GM19455 (cell line): ENCODE measurements at regions not wholly inside any gene's neighbourhood (a gene's known extent, or its start where the extent isn't known, plus 50 kb on each side); places are given as distances from the start of the nearest gene placed in this dataset.
A peak's percentile ranks its signal among the peaks of the same experiment; 100 is the strongest.

Source experiments
- ATAC-seq: cut with Tn5 transposase; IDR thresholded peaks from one replicate; pipeline ENCODE4 v1.9.1; 2021; ENCODE audit not compliant: unreplicated experiment

DNA sequence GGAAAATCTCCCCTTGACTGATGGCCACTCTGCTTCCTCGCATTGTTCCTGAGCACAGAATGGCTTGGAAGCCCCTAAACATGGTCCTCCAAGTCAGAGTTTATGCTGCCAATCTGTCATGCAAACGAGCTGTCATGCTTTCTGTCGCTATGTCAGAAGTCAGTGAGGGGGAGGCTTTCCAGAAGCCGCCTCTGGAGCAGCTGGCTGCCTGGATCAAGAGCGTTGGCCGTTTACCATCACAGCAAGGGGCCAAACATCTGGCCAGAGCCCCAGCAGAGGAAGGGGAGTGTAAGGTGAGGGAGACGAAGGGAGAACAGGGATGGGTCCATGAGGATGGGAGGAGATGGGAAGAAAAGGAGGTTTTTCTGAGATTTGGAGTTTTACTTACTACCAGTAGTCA is 372.6 kb upstream of the NR2F2 start:
- no peak for ATAC-seq

DNA sequence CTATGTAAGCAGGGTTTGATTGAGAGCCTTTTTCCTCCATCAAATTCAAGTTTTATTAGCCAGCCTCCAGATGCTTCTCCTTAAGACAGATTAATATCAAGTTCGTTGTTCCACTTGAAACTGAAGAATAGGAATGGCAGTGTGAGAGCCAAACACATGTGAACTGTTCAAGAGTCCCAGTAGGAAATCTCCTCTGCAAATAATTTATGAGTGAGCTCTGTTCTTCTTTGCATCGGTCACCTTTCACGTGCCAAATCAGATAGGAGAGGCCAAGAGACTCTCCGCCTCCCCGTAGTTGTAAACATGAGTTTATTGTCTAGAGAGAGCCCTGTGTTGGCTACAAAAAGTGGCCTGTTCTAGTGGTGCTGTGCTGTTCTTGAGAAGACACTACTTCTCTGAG is 372.1 kb upstream of the NR2F2 start:
- no peak for ATAC-seq

DNA sequence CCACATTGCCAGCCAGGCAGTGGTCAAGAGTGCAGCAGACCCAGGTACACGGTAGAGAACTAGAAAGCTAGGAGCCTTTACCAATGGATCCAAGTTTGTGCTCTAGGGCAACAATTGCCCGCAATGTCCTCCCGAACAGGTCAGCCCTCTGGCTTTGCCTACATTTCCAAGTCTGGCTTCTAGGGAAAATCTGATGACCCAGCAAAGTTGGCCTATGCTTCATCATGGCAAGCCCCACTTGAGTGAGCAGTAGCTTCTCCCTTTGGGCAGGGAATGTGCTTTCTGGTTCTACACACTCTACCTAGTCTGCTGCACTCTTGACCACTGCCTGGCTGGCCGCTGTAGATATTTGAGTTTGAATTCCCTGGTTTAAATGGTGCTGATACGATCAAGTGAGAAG is 361.6 kb upstream of the NR2F2 start:
- no peak for ATAC-seq

DNA sequence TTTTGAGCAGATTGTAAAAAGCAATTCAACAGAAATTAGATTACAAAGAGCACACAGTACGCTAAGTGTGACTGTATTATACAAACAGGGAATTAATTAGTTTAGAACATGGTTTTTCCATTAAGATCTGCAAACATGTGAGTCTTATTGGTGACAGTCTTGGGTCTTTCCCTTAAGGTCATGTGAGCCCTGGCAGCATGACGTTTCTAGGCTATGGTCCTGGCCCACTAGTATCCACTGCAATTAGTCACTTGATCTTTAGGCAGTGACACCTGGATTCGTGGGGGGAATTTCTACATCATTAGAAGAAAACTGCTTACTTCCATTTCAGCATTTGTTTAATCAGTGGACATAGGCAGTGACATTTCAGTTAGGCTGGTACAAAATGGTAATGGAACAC is 360.2 kb upstream of the NR2F2 start:
- no peak for ATAC-seq

DNA sequence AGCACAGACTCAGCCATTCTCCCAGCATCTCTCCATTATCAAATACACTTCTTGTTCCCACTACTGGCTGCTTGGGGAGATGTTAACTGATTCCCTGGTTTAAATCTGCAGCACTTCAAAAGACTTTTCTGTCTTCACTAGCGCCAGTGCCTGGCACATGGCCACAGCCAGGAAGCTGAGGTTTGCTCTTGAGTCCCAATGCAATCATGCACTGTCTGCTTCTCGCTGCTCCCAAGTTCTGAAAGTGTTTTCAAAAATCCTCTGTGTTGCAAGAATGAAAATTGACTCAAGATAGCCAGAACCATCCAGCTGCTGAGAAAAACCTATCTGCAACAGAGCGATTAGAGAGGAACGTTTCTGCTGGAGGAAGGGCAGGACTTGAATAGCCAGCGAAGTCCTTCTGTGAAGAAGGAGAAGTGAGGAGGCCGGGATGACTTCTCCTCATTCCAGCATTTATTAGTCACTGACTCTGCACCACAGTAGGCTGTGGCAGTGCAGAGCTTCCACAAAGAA is 358.4 kb upstream of the NR2F2 start:
- no peak for ATAC-seq

DNA sequence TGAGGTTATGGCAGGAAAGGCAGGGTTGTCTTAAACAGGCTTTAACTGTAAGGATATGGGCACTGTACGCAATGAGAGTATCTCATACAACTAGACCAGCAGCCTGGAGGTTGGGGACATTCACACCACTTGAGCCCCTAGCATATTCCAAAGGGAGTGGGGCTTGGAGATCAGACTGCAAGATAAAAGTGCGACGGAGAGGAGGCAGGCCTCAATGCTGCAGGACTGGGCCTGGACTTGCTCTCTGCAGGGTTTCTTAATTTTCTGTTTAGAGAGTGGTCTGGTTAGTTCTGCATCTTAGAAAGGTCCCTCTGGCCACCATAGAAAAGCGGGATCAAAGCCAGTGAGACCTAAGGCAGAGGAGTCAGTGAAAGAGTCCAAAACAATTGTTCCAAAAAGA is 357.7 kb upstream of the NR2F2 start:
- no peak for ATAC-seq

DNA sequence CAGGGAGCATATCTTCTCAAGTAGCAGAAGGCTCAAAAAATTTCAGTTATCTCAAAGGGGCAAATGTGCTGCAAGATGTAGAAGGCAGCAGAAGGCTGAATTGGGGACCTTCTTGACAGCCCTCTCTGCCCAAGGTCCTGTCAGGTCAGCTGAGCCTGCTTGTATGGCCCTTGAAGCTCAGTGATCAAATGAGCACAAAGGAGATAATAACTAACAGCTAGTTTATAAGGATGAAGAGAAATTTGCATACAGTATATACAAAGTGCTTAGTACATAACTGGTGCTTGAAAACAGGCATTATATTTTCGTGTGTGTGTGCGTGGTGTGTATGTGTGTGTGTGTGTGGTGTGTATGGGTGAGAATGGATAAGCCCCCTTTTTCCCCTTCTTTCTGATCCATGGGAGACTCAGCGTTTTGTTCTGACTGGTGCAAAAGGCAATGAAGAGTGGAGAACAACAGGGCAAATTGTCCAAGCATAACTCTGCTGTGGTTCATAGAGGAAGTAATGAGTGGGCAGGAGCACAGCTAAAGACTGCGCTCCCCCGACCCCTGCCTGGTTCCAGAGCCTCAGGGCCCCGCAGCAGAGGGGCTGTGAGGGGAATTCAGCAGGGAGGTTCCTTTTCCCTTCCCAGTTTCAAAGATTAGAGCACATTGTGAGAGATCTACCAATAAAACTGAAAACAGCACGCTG is 356.8 kb upstream of the NR2F2 start:
- ATAC-seq: no peak

DNA sequence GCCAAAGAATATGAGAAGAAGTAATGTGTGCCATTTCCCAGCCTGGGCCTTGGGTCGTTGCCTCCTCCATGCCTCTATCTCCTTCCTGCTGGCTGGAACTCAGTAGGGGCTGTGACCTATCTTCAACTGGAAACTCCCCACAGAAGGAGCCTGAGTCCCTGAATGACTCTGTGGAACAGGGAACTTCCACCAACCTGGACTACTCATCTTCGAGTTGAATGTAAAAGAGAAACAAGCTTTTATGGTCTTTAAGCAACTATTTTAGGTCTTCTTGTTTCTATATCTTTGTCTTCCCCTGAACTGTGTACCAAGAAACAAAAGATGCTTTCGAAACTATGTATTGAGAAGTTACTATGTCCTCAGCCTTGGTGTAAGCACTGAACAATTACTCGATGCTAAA is 355.3 kb upstream of the NR2F2 start:
- ATAC-seq: peak; percentile 69

DNA sequence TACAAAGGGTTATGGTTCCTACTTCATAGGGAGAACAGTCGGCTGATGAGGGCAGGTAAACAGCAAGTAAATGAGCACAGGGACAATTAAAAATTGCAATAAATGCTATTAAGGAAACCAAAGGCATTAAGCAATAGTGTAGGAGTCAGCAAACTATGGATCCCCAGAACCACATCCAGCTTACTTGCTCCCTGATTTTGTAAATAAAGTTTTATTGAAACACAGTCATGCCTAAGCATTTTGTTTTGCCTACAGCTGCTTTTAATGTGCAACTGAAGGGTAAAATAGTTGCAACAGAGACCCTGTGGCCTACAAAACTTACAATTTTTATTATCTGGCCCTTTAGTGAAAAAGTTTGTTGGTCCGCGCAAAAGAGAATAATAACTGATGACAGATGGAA is 351.2 kb upstream of the NR2F2 start:
- ATAC-seq: no peak

DNA sequence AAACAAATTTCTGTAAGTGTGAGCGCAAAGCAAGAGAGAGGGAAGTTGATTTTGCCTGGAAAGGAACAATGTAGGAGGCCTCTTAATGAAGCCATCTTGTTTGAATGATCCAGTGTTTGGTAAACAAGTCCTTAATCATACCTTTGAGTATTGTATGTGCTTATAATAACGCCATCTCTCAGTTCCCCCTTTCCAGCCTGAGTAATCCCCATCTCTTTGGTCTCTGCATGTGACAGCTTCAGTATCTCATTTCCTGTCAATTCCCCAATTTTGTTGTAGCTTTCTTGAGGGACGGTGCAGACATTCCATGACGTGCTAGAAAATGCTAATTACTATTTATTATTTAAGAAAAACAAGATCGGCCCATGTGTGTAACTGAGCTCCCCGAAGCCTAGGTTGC is 349.3 kb upstream of the NR2F2 start:
- ATAC-seq: no peak

DNA sequence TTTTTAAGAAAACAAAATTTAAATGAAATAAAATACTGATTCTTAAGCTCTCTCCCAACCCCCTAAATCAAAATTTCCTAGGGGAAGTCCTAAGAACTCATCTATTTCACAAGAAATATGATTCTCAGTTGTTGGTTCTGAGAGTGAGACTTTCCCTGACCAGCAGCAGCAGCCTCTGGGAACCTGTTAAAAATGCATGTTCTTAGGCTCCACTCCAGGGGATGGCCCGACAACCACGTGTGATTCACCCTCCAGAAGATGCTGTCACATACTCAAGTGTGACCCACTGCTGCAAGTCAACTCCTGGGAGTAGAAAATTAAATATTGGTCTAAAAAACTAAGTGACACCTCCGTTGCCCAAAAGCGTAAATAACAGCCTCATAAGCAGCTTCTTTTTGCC is 343.2 kb upstream of the NR2F2 start:
- no peak for ATAC-seq

DNA sequence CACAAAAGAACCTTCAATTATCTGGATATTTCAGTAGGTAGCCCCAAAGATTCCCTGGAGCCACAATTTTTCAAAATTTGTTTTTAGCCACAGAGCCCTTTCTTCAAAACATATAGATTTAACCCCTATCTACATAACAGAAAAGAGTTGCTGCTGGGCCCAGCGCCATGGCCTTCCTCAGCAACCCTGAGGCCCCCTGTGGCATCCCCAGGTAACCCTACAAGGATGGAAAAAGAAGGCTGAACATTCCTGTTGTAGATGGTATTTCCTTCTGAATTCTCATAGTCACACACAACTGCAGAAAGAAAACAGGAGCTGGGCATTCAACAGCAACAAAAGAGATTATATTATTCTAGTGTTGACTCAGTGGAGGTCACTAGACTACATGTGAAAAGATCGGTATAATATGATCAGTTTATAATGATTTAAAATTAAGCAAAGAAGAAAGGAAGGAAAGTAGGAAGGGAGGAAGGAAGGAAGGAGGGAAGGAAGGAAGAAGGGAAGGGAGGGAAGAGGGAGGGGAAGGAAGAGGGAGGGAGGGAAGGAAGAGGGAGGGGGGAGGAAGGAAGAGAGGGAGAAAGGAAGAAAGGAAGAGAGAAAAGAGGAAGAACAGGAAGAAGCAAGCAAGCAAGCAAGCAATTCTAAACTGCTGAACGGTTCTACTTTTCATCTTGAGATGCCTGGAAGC is 342.5 kb upstream of the NR2F2 start:
- ATAC-seq: no peak

DNA sequence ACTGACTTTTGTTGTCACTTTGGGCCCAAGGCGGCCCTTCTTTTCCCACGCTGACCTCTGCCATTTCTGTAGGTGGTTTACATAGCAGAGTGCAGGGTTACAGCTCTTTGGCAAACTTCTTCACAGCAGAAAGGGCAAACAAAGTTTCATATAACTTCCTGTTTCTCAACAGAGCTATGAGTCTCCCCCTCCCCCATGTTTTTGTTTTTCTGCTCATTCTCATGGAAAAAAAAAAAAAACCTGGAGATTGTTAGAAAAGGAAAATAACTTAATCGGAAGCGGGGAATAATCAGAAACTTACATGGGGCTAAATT is 342.0 kb upstream of the NR2F2 start:
- ATAC-seq: no peak

DNA sequence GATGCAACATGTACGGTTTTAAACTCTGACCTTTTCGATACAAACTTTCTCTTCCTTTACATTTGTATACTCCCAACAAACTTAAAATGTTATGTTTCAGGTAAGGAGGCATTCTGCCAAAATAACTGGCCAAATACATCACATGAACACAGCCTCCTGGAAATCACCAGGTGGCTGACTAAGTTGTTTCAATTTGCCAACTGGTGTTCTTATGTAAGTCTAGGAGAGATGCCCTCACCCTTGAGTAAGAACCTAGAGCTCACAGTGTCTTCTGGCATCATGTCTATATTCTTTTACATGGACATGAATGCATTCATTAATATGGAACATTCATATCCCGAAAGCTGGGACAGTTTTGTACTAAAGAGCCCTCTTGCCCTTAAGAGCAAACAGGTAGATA is 341.1 kb upstream of the NR2F2 start:
- no peak for ATAC-seq

DNA sequence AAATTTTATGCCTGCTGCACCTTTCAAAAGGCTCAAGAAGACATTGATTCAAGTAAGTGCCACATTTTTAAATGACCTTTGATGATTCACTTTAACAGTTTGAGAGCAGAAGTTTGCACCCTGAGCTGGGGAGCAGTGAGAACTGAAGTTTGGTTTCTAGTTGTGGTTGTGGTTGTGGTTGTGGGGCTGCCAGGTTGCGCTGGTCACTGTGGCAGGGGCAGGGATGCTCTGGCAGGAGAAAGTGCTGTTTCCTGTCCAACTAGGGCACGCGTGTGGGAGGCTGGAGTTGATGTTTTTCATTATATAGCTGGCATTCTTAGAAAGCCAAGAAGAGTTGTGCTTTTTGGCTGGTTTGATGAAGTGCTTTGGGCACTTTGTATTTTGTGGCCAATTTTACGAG is 339.7 kb upstream of the NR2F2 start:
- no peak for ATAC-seq

DNA sequence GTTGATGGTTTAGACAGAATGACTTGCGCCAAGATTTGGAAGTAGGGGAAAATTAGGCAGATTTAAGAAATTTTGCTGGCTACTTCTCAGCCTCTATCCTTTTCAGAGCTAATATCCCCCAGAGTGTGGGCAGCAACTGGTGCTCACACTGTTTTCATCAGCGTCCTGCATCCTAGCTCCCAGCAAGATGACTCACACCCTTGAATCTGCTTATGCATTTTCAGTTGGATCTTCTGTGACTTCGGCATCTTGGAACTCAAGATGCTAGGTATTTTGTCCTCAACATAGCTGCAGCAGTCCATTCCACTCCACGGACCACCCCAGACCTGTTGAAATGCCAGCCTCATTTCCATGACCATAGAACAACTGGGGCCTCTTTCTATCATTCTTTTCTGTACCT is 336.1 kb upstream of the NR2F2 start:
- ATAC-seq: no peak

DNA sequence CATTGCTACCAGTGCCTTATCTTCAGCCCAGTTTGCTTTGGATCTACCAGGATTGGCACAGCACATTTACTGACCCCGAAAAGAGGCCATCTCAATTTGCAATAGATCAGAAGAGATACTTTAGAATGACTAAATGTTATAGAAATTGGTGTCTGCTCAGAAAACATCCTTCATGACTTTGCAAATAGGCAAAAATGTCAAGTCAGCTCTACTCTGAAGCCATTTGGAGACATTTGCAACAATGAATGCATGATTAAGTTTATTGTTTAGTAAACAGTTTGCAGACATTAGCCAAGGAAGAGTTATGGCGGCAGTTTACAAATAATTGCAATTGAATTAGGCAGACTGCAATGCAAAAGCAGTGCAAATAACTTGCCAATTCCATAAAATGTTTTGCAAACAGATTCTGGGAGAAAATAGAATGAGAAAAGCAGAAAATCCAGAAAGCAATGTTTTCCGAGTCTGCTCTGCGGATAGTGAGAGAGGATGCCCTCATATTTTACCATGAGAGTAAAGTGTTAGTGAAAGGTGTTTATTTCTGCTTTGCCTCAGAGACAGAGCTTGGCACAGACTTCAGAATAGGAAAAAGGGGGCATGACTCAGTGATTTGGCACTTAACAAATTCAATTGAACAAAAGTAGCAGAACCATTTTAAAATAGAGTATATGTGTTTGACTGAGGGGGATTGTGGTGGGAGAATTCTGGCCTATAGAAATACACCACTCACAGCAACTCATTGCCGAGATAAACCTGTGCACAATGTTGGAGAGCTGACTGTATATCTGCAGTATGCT is 334.9 kb upstream of the NR2F2 start:
- ATAC-seq: no peak

DNA sequence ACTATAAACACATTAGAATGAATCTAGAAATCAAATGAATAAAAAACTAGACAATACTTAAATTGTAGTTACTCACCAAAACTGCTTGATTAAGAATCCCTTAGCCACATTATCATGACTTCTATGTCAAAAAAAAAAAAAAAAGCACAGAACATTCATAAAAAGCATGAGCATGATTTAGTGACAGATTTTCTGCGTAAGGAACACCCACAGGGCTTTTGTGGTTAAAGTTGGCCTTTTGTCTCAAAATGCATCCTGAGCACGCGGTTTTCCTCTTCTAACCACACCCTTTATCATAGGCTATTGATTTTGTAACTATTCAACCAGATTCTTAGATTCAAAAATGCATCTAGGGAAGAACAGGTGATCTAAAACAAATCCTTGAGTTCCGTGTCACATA is 334.0 kb upstream of the NR2F2 start:
- no peak for ATAC-seq

DNA sequence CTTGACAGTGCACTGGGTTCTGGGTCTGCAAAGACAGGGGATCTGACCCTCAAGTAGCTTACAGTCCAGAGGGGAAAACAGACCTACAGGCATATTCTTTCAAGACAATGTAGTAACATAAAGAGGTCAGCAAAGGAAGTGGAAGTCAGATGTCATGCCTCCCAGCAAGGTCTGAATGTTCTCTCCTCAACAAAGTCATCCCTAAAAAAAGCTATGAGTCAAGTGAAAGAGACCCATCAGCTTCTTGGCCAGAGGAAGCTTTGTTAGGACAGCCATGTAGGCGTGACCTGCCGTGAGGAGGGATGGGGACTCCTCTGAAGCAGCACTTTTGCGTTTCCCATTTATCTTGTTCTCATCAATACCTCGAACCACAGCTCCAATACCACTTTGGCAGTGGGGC is 331.6 kb upstream of the NR2F2 start:
- no peak for ATAC-seq

DNA sequence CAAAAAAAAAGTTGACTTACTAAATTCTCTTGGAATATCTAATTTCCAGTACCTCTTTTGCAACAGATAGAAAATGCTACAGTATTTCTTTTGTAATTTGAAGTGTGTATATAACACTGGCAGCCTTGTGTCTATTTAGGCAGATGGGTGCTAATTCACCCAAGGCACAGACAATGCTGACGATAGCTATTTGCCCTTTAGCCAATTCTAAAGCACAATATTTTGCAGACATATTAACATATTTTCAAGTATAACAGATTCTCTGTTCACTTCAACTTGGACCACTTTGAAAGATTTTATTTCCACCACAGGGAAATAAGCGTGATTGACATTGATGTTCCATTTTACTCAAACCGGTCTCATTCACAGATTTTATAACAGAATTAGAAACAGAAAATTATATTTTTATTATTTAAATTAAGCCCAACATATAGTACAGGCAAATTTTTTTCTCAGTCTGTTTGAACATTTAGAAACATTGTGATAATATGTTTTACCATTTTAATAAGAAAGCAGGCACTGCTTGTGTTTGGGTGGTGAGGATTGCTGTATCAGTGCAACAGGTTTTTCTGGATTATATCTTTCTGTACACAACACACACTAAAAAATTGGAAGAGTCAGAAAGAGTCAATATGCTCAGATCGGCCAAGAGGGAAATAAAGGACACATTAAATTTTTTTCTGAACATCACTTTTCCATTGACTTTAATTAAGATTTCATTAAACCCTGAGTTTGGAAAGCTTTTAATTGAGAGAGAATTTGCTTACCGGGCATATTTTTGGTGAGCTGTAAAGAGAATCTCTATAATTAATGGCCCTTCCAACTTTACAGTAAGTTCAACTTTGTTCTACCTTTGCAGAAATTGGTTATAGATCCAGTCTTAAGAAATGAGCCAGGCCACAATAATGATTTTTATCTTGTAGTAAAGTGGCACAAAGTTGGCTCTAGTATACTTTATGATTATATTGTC is 327.3 kb upstream of the NR2F2 start:
- no peak for ATAC-seq

DNA sequence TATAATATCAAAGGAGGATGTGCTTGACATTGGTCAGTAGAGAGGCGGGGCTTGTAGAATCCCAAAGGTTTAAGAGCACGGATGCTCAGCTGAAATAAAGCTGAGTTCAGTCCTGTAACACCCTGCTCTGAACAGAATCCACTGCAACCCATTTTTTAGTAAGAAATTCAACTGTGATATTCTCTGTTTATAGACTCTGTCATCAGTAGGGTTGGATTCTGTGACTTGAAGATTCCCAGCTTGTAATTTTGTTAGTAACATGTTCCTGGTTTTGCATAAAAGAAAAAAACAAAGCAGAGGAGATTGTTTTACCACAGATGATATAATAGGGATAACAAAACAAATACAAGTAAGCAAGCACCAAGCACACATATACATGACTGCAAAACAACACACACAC is 324.6 kb upstream of the NR2F2 start:
- no peak for ATAC-seq
